Esophagus squamous epithelium (tissue), 5 donors: ENCODE measurements at regions not wholly inside any gene's neighbourhood (a gene's known extent, or its start where the extent isn't known, plus 50 kb on each side); places are given as distances from the start of the nearest gene placed in this dataset.
A peak's percentile ranks its signal among the peaks of the same experiment; 100 is the strongest.

Source experiments
- DNase-seq: peaks from one replicate; lab custom pipeline; 2025; lab: John Stamatoyannopoulos, UW
- H3K27ac ChIP-seq, 4 donors: fragments of 200-600 bp; sonication (generic); one replicate each; pipeline ENCODE4 v1.5.1; 2016 to 2019; ENCODE audit warnings: mild to moderate bottlenecking in 1 of 4
- H3K27me3 ChIP-seq, 4 donors: fragments of 200-600 bp; sonication (generic); 1 replicate in 3 of 4; 2 replicates in 1 of 4; pipeline versions ENCODE4 v1.5.1 to v1.6.0; 2017 to 2021; ENCODE audit warnings: antibody characterized with exemption in 1 of 4
- H3K36me3 ChIP-seq, 3 donors: fragments of 200-600 bp; sonication (generic); one replicate each; pipeline ENCODE4 v1.5.1; 2016 to 2019
- H3K4me1 ChIP-seq, 3 donors: fragments of 200-600 bp; sonication (generic); one replicate each; pipeline ENCODE4 v1.5.1; 2017 to 2019
- H3K4me3 ChIP-seq, 4 donors: fragments of 200-600 bp; sonication (generic); 1 replicate in 3 of 4; 2 replicates in 1 of 4; pipeline ENCODE4 v1.5.1; 2016 to 2019; ENCODE audit warnings: mild to moderate bottlenecking in 2 of 4, moderate library complexity in 1 of 4
- H3K9me3 ChIP-seq, 3 donors: fragments of 200-600 bp; sonication (generic); one replicate each; pipeline ENCODE4 v1.5.1; 2016 to 2019
- POLR2A ChIP-seq, 4 donors: fragments of 450-650 bp; IDR thresholded peaks; one replicate each; pipeline ENCODE4 v1.6.1; 2017; ENCODE audit warnings: antibody characterized with exemption in 4 of 4, mild to moderate bottlenecking in 4 of 4, moderate library complexity in 3 of 4
- WGBS, 2 donors: methylation state at CpG; one replicate each; pipeline ENCODE4 v1.1.5; 2018; 5-methylcytosine and 5-hydroxymethylcytosine counted together
- intact Hi-C: fragments of 100-400 bp; cut with DNase I; formaldehyde crosslinking; loops from one replicate; pipeline ENCODE4 v1.15.0; 2022
- TF ChIP-seq, protein P1 (sequence below), 6 experiments: fragments of 450-650 bp in 4 of 6; fragments of 200-600 bp in 2 of 6; sonication (generic) in 2 of 6; IDR thresholded peaks; one replicate each; pipeline ENCODE4 v1.5.1; 2016 to 2019; ENCODE audit warnings: antibody characterized with exemption in 6 of 6, mild to moderate bottlenecking in 4 of 6, moderate library complexity in 4 of 6
- donor health status: DM: yes; HTN: yes; CAD: no.

GRCh38 chr3:28853830-28854229 lies 427.0 kb upstream of the RBMS3 start:
- Histone ChIP-seq H3K9me3 (no peaks in the 10 kb centered on the region), H3K4me3 (no peak overlapping the region), H3K27me3 (no peaks in the 10 kb centered on the region), H3K4me1 (no peaks in the 10 kb centered on the region), H3K27ac (no peak overlapping the region), H3K36me3 (no peaks in the 10 kb centered on the region)
- TF ChIP-seq, protein P1, sequence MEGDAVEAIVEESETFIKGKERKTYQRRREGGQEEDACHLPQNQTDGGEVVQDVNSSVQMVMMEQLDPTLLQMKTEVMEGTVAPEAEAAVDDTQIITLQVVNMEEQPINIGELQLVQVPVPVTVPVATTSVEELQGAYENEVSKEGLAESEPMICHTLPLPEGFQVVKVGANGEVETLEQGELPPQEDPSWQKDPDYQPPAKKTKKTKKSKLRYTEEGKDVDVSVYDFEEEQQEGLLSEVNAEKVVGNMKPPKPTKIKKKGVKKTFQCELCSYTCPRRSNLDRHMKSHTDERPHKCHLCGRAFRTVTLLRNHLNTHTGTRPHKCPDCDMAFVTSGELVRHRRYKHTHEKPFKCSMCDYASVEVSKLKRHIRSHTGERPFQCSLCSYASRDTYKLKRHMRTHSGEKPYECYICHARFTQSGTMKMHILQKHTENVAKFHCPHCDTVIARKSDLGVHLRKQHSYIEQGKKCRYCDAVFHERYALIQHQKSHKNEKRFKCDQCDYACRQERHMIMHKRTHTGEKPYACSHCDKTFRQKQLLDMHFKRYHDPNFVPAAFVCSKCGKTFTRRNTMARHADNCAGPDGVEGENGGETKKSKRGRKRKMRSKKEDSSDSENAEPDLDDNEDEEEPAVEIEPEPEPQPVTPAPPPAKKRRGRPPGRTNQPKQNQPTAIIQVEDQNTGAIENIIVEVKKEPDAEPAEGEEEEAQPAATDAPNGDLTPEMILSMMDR (IDR thresholded peaks at IDR 0.05) = peak in 1 of 6 experiments; percentile 8
- TF ChIP-seq POLR2A (IDR thresholded peaks at IDR 0.05) = no peak
- DNase-seq = no peak
- intact Hi-C loops = no loop called here
- WGBS, 2 donors = 50 to 52% methylated on average over 1 of the region's 1 CpG

GRCh38 chr3:28856796-28857195 lies 424.1 kb upstream of the RBMS3 start:
- Histone ChIP-seq H3K4me1 (peaks cover 0 to 11% (median 3%) of the 10 kb centered on the region in 3 donors), H3K9me3 (no peaks in the 10 kb centered on the region), H3K27ac (no peak overlapping the region), H3K36me3 (no peaks in the 10 kb centered on the region), H3K27me3 (no peaks in the 10 kb centered on the region), H3K4me3 (no peak overlapping the region)
- TF ChIP-seq, protein P1 (IDR thresholded peaks at IDR 0.05) = no peak
- TF ChIP-seq POLR2A (IDR thresholded peaks at IDR 0.05) = no peak
- WGBS, 2 donors = 90 to 92% methylated on average over 3 of the region's 3 CpGs
- DNase-seq = no peak
- intact Hi-C loops = no loop called here

- Histone ChIP-seq H3K27me3 (no peaks in the 10 kb centered on the region), H3K36me3 (no peaks in the 10 kb centered on the region), H3K9me3 (no peaks in the 10 kb centered on the region), H3K4me3 (no peak overlapping the region), H3K4me1 (peaks cover 0 to 11% (median 3%) of the 10 kb centered on the region in 3 donors), H3K27ac (no peak overlapping the region)
- DNase-seq = no peak
- intact Hi-C loops = no loop called here
- TF ChIP-seq, protein P1 (IDR thresholded peaks at IDR 0.05) = no peak
- TF ChIP-seq POLR2A (IDR thresholded peaks at IDR 0.05) = no peak
These were observed 421.0 kb upstream of the RBMS3 start for GRCh38 chr3:28859897-28860296.

GRCh38 chr3:28860307-28860706 lies 420.6 kb upstream of the RBMS3 start:
- TF ChIP-seq, protein P1 (IDR thresholded peaks at IDR 0.05) = no peak
- intact Hi-C loops = no loop called here
- no peaks in the 10 kb centered on the region for H3K9me3 ChIP-seq
- WGBS, 2 donors = 25 to 47% methylated on average over 4 of the region's 4 CpGs
- no peak for DNase-seq
- no peaks in the 10 kb centered on the region for H3K27me3 ChIP-seq
- peaks cover 0 to 11% (median 3%) of the 10 kb centered on the region in 3 donors for H3K4me1 ChIP-seq
- H3K27ac ChIP-seq = no peak overlapping the region
- H3K36me3 ChIP-seq = no peaks in the 10 kb centered on the region
- H3K4me3 ChIP-seq = no peak overlapping the region

DNA sequence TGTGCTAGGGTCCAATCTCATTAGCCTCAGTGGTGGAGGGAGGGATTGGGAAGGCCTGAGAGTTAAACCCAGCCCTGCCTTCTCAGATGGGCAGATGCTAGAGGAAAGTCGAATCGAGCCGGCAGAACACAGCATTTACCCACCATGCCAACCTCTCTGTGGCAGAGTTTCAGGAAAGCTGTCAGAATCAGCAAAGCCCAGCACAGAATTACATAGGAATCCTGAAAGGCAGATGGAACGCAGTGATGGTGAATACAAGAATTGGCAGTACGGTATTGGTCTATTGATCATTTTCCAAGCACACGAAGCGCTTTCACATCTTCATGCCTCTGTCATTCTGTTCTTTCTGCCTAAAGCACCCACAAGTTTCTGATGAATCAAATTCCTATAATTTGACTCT lies 417.7 kb upstream of the RBMS3 start:
- no peak for DNase-seq
- H3K9me3 ChIP-seq = no peaks in the 10 kb centered on the region
- peaks cover 0 to 11% (median 3%) of the 10 kb centered on the region in 3 donors for H3K4me1 ChIP-seq
- no peak overlapping the region for H3K27ac ChIP-seq
- TF ChIP-seq, protein P1 (IDR thresholded peaks at IDR 0.05) = no peak
- TF ChIP-seq POLR2A (IDR thresholded peaks at IDR 0.05) = no peak
- H3K36me3 ChIP-seq = no peaks in the 10 kb centered on the region
- H3K27me3 ChIP-seq = no peaks in the 10 kb centered on the region
- 91% methylated on average over 4 to 7 of the region's 7 CpGs for whole genome bisulfite sequencing, 2 donors
- intact Hi-C loops = no loop called here
- H3K4me3 ChIP-seq = no peak overlapping the region
